ENCODE measurements at regions not wholly inside any gene's neighbourhood (a gene's known extent, or its start where the extent isn't known, plus 50 kb on each side); places are given as distances from the start of the nearest gene placed in this dataset.
"Not testable (repeated sequence)": the region's sequence is repeated elsewhere in the genome, so short reads cannot be mapped to it uniquely, and the experiment has no call there.

DNA sequence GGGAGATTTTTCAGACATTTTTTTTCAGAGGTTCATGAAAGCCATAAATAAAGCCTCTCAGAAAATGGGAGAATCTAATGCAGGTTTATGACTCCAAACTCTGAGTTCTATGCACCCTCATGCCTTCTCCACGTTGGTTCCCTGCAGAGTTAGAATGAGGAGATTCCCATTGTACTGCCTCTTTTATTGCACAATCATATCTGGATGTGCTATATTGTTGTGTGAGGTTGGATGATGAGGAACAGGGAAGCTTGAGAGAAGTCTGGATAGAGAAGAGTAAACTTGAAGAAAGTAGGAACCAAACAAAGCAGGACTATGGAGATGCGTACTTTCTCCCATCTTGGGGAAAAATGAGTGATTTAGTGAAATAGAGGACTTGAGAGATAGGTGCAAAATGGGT, 178.8 kb downstream of the PDCD6IP start:
- Mint-ChIP-seq H3K9me3 (peaks cover 2% of the 10 kb centered on the region), H3K36me3 (no peaks in the 10 kb centered on the region), H3K4me1 (no peaks in the 10 kb centered on the region), H3K27me3 (no peaks in the 10 kb centered on the region), H3K4me3 (no peak overlapping the region), H3K27ac (no peak overlapping the region)
- no peak for ATAC-seq (ENCODE audit: low read depth)
- POLR2A ChIA-PET, result no interaction called here
- no peak for DNase-seq

DNA sequence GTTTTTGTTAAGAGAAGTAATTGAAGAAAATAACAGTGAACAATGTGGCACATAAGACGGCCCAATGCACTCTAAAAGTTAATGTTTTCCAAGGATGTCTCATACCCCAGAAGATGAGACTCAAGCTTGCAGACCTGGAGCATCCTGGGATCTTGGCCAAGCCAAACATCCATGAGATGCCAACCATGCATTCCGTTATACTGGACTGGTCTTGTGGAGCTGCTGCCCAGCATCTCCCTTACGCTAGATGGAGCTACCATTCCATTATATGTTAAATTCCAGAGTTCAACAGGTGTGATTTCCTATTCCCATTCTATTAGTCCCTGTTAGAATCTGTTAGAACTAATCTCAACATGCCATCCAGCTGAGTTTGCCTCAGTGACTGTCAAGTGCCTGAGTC, 181.8 kb downstream of the PDCD6IP start:
- Mint-ChIP-seq H3K4me3 (no peak overlapping the region), H3K9me3 (peaks cover 4% of the 10 kb centered on the region), H3K27ac (no peak overlapping the region), H3K4me1 (no peaks in the 10 kb centered on the region), H3K36me3 (no peaks in the 10 kb centered on the region), H3K27me3 (peaks cover 3% of the 10 kb centered on the region)
- DNase-seq, result no peak
- POLR2A ChIA-PET, result no interaction called here
- ATAC-seq (ENCODE audit: low read depth), result no peak

DNA sequence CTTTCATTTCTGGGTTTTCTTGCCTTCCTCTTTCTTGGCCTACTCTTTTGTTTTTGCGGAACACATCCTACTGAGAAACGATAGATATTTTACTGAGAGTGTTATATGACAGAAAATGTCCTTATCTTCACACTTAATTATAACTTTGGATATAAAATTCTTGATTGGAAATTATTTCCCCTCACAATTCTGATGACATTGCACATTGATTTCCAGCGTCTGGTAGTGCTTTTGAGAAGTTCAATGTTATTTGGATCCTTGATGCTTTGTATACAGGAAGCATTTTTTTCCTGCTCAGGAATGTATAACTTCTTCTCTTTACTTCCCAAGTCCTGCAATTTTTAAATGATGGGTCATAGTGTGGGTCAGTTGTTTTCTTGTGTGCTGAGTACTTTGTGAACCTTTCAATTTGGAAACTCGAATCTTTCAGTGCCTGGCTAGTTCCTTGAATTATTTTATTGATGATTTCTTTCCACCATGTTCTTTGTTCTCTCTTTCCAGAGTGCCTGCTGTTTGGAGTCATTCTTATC, 183.9 kb downstream of the PDCD6IP start:
- H3K27ac Mint-ChIP-seq, result no peak overlapping the region
- H3K4me1 Mint-ChIP-seq, result peaks cover 2% of the 10 kb centered on the region
- POLR2A ChIA-PET, result no interaction called here
- peaks cover 6% of the 10 kb centered on the region for H3K27me3 Mint-ChIP-seq
- peaks cover 6% of the 10 kb centered on the region for H3K9me3 Mint-ChIP-seq
- ATAC-seq (ENCODE audit: low read depth), result no peak
- DNase-seq, result no peak
- H3K36me3 Mint-ChIP-seq, result no peaks in the 10 kb centered on the region
- H3K4me3 Mint-ChIP-seq, result no peak overlapping the region

DNA sequence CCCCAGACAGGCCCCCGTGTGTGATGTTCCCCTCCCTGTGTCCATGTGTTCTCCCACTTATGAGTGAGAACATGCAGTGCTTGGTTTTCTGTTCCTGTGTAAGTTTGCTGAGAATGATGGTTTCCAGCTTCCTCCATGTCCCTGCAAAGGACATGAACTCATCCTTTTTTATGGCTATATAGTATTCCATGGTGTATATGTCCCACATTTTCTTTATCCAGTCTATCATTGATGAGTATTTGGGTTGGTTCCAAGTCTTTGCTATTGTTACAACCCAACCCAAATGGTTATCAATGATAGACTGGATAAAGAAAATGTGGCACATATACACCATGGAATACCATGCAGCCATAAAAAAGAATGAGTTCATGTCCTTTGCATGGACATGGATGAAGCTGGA, 184.5 kb downstream of the PDCD6IP start:
- H3K4me1 Mint-ChIP-seq; H3K27ac Mint-ChIP-seq; H3K9me3 Mint-ChIP-seq; H3K27me3 Mint-ChIP-seq; H3K36me3 Mint-ChIP-seq; POLR2A ChIA-PET; H3K4me3 Mint-ChIP-seq; ATAC-seq (ENCODE audit: low read depth); DNase-seq: not testable (repeated sequence)

DNA sequence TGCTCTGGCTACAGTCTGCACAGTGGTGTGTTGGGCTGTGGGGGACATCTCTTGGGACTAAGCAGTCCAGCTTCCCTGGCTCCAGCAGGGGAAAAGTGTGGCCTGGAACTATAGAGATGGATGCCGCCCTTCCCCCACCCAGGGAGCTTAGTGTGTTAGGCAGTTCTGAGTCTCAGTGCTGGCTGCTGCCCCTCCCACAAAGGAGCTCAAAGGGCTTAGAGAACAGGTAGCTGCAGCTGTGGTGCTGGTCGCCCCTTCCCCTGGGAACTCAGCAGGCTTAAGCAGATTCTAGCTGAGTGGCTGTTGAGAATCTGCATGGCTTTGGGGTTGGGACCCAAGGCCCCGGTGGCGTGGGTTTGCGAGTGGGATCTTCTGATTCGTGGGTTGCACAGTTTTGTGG, 190.8 kb downstream of the PDCD6IP start:
- POLR2A ChIA-PET, result no interaction called here

DNA sequence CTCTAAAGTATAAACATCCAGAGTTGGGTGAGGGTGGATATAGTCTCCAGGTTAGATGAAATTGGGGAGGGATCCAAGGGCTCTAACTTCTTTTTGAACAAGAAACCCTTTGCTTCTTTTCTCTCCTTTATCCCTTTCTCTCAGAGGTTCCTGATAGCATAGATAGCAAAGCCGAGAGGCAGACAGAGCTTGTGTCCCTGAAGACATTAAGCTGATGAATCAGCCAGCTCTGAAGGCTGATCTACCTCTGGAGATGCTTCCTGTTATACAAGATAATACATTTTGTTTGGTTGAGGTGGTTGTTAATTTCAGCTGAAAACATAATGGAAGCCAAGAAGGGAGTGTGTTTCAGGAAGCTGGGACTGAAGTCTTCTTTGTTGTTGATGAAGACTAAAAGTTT, 193.2 kb downstream of the PDCD6IP start:
- H3K9me3 Mint-ChIP-seq, result peaks cover 15% of the 10 kb centered on the region
- ATAC-seq (ENCODE audit: low read depth), result no peak

More for the DNA sequence above, 190.8 kb downstream of the PDCD6IP start:
- DNase-seq, result no peak
- H3K27me3 Mint-ChIP-seq, result peaks cover 4% of the 10 kb centered on the region
- peaks cover 2% of the 10 kb centered on the region for H3K4me1 Mint-ChIP-seq
- peaks cover 7% of the 10 kb centered on the region for H3K9me3 Mint-ChIP-seq
- ATAC-seq (ENCODE audit: low read depth), result no peak
- no peak overlapping the region for H3K4me3 Mint-ChIP-seq
- peaks cover 2% of the 10 kb centered on the region for H3K36me3 Mint-ChIP-seq
- H3K27ac Mint-ChIP-seq, result no peak overlapping the region

DNA sequence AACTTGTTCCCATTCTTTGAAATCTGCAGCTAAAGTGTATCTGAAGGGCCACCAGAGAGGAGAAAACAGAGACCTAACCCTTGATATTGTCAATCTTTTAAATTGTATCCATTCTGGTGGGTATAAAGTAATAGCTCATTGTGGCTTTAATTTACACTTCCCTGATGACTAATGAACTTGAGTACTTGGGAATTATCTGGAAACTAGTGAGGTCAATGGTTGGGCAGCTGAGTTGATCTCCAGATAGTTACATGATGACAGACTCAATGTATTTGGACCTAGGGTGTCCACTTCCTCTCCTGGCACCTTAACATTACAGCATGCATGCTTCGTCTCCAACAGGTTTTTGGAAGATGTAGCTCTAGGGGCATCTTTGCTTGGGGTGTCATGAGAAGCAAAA, 195.2 kb downstream of the PDCD6IP start:
- peaks cover 11% of the 10 kb centered on the region for H3K9me3 Mint-ChIP-seq
- H3K36me3 Mint-ChIP-seq, result no peaks in the 10 kb centered on the region
- POLR2A ChIA-PET, result no interaction called here
- H3K27ac Mint-ChIP-seq, result no peak overlapping the region
- no peak for DNase-seq
- no peak overlapping the region for H3K4me3 Mint-ChIP-seq
- no peaks in the 10 kb centered on the region for H3K4me1 Mint-ChIP-seq
- no peaks in the 10 kb centered on the region for H3K27me3 Mint-ChIP-seq
- ATAC-seq (ENCODE audit: low read depth), result no peak

More for the DNA sequence above, 193.2 kb downstream of the PDCD6IP start:
- POLR2A ChIA-PET, result no interaction called here
- Mint-ChIP-seq H3K4me1 (no peaks in the 10 kb centered on the region), H3K36me3 (peaks cover 2% of the 10 kb centered on the region), H3K27me3 (no peaks in the 10 kb centered on the region), H3K27ac (no peak overlapping the region), H3K4me3 (no peak overlapping the region)
- DNase-seq, result no peak

DNA sequence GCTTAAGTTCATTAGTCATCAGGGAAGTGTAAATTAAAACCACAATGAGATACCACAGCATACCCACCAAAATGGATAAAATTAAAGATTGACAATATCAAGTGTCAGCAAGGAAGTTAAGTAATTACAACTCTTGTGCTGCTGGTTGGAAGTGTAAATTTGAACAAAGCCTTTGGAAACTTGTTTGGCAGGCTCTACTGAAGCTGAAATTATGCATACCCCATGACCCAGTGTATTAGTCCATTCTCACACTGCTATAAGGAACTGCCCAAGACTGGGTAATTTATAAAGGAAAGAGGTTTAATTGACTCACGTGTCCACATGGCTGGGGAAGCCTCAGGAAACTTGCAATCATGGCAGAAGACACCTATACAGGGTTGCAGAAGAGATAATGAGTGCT, 196.1 kb downstream of the PDCD6IP start:
- Mint-ChIP-seq H3K36me3 (no peaks in the 10 kb centered on the region), H3K4me1 (no peaks in the 10 kb centered on the region), H3K4me3 (no peak overlapping the region), H3K27me3 (no peaks in the 10 kb centered on the region), H3K9me3 (peaks cover 10% of the 10 kb centered on the region), H3K27ac (no peak overlapping the region)
- ATAC-seq (ENCODE audit: low read depth) (no peak), DNase-seq (no peak)
- POLR2A ChIA-PET, result no interaction called here

DNA sequence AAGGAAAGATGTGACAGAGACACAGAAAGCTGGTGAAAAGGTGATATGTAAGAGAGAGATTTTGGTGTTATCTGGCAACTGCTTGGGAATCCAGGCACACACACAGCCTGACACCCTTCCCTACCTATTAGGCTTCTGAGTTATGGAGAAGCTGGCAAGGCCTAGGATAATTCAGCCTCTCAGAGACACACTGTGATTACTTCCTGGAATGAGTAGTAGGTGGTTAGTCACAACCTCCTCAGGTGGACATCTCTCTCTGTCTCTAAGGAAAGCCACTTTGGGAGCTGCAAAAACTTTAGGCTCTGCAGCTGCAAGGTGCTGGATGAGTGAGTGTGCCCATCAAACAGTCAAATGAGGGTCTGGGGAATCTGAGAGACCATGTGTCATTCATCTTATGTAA, 201.9 kb downstream of the PDCD6IP start:
- POLR2A ChIA-PET, result no interaction called here

DNA sequence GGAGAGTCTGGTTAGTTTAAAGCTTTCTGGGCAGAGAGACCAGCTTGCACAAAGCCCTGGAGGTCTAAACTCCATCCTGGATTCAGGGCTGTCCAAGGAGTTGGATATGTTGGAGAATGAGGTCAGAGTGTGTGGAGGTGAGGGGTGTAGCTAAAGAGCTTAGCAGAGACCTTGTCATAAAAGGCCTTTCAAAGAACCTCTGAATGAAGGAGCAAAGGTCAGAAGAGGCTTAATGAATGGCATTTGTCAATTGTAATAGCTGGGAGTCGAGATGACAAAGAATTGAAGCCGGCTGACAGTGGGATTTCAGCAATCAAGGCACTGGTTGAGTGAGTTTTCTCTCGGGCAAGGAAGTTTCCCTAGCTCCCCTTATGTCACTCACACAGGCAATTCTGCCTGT, 202.6 kb downstream of the PDCD6IP start:
- Mint-ChIP-seq H3K9me3 (peaks cover 4% of the 10 kb centered on the region), H3K27ac (no peak overlapping the region), H3K4me1 (no peaks in the 10 kb centered on the region), H3K36me3 (no peaks in the 10 kb centered on the region), H3K4me3 (no peak overlapping the region), H3K27me3 (no peaks in the 10 kb centered on the region)
- POLR2A ChIA-PET, result no interaction called here
- DNase-seq (no peak), ATAC-seq (ENCODE audit: low read depth) (no peak)

More for the DNA sequence above, 201.9 kb downstream of the PDCD6IP start:
- Mint-ChIP-seq H3K4me3 (no peak overlapping the region), H3K9me3 (peaks cover 5% of the 10 kb centered on the region), H3K27me3 (no peaks in the 10 kb centered on the region), H3K4me1 (no peaks in the 10 kb centered on the region), H3K36me3 (no peaks in the 10 kb centered on the region), H3K27ac (no peak overlapping the region)
- no peak for ATAC-seq (ENCODE audit: low read depth)
- no peak for DNase-seq

DNA sequence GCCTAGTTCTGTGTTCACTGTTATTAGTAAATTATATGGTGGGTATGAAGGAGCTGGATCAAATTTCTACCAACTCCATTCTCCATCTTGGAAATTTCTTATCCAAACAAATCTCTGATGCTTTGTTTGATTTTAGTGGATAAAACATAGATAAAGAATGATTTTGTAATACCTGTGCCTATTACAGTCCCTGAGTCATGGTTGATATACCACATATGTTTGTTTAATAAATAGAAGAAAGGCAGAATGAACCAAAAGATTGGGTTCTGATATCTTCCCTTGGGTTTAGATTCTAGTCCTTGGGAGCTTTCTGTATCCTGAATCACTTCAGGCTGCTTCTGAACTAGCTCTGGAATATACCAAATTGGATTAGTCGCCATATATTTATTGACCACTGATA, 203.6 kb downstream of the PDCD6IP start:
- POLR2A ChIA-PET, result no interaction called here
- Mint-ChIP-seq H3K27ac (no peak overlapping the region), H3K27me3 (no peaks in the 10 kb centered on the region), H3K9me3 (no peaks in the 10 kb centered on the region), H3K4me1 (no peaks in the 10 kb centered on the region), H3K4me3 (no peak overlapping the region), H3K36me3 (no peaks in the 10 kb centered on the region)
- DNase-seq (no peak), ATAC-seq (ENCODE audit: low read depth) (no peak)

DNA sequence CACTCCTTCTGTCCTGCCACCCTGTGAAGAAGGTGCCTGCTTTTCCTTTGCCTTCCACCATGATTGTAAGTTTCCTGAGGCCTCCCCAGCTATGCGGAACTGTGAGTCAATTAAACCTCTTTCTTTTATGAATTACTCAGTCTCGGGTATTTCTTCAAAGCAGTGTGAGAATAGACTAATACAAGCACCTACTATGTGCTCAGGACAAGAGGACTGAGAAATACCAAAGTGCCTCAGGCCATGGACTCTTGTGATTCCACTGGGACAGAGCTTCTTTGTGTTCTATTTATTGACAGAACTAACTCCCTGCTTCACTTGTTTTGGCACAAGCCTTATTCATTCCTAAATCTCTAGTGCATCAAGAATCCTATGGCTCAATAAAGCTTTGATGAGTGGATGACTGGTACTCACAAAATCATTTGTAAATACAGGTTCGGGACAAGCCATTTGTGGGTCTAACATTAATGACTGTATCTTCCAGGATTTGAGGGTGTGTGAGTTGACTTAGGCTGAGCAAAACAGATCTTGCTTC, 204.2 kb downstream of the PDCD6IP start:
- Mint-ChIP-seq H3K27me3 (no peaks in the 10 kb centered on the region), H3K27ac (no peak overlapping the region), H3K36me3 (no peaks in the 10 kb centered on the region), H3K9me3 (no peaks in the 10 kb centered on the region), H3K4me1 (no peaks in the 10 kb centered on the region), H3K4me3 (no peak overlapping the region)
- POLR2A ChIA-PET, result no interaction called here
- no peak for ATAC-seq (ENCODE audit: low read depth)
- DNase-seq, result no peak

DNA sequence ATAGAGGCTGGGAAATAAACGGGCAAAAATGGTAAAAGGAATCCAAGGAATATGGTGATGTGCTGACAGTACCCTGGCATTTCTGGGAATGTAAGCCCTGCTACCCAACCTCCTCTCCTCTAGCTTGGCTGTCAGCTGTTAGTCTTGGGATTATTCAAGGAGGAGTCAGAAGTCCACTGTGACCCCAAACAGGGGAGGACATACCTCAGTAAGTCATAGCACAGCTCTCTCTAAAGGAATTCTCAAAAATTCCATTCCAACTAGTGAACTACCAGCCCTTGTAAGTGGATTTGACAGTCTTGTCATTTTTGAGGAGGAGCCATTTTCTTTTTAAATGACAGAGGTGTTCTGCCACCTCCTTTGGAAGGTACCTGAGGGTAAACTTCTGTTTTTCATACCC, 207.5 kb downstream of the PDCD6IP start:
- peaks cover 1% of the 10 kb centered on the region for H3K9me3 Mint-ChIP-seq
- DNase-seq (no peak), ATAC-seq (ENCODE audit: low read depth) (no peak)
- no peak overlapping the region for H3K27ac Mint-ChIP-seq
- H3K36me3 Mint-ChIP-seq, result no peaks in the 10 kb centered on the region
- no peak overlapping the region for H3K4me3 Mint-ChIP-seq
- peaks cover 2% of the 10 kb centered on the region for H3K27me3 Mint-ChIP-seq
- POLR2A ChIA-PET, result no interaction called here
- H3K4me1 Mint-ChIP-seq, result no peaks in the 10 kb centered on the region

DNA sequence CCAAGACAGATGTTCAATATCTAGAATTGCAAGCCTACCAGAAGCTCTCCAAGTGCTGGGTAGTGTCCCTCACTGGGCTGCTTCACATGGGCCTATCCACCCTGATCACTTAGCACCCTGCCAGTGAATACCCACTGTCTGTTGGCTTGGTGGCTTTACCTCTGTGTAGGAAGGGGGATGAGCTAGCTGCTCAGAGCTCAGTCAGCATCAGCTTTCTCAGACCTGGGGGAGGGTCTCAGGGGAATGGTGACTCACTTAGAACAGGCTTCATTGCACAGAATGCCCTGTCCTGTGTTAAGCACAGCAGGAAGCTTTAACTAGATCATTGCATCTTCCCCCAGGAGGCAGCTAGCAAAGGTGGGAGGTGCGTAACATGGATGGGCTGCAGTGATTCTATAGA, 209.8 kb downstream of the PDCD6IP start:
- Mint-ChIP-seq H3K4me3 (no peak overlapping the region), H3K9me3 (peaks cover 1% of the 10 kb centered on the region), H3K36me3 (no peaks in the 10 kb centered on the region), H3K27ac (no peak overlapping the region), H3K4me1 (no peaks in the 10 kb centered on the region), H3K27me3 (peaks cover 2% of the 10 kb centered on the region)
- POLR2A ChIA-PET, result interaction anchor here (0.6 kb wide), 1 partner anchor 85 kb away, joined by 3 read pairs; no protein-coding TSS in a partner anchor
- DNase-seq (no peak), ATAC-seq (ENCODE audit: low read depth) (no peak)
